COLO829 (cell line): ENCODE measurements at regions not wholly inside any gene's neighbourhood (a gene's known extent, or its start where the extent isn't known, plus 50 kb on each side); places are given as distances from the start of the nearest gene placed in this dataset.
"Not testable (repeated sequence)": the region's sequence is repeated elsewhere in the genome, so short reads cannot be mapped to it uniquely, and the experiment has no call there.

Experiments
- DNase-seq: peaks from one replicate; pipeline ENCODE4 v3.0.0; 2012; ENCODE audit warnings: low spot score

- DNase-seq = no peak
Observed at GRCh38 chr5:109630093-109630492, 59.6 kb upstream of the MAN2A1 start.

- DNase-seq = no peak
Observed at GRCh38 chr5:109628591-109628990, 61.1 kb upstream of the MAN2A1 start.

GRCh38 chr5:109621266-109621665, 68.5 kb upstream of the MAN2A1 start:
- DNase-seq = not testable (repeated sequence)

- DNase-seq = no peak
Observed at GRCh38 chr5:109620651-109621050, 69.1 kb upstream of the MAN2A1 start.

GRCh38 chr5:109619606-109620005, 70.1 kb upstream of the MAN2A1 start:
- DNase-seq = no peak

GRCh38 chr5:109619021-109619460, 70.7 kb upstream of the MAN2A1 start:
- DNase-seq = no peak

- DNase-seq = no peak
Observed at GRCh38 chr5:109614981-109615380, 74.7 kb upstream of the MAN2A1 start.

- no peak for DNase-seq
Observed at GRCh38 chr5:109614301-109614700, 75.4 kb upstream of the MAN2A1 start.

GRCh38 chr5:109612278-109612905, 77.3 kb upstream of the MAN2A1 start:
- no peak for DNase-seq

GRCh38 chr5:109611505-109611904, 78.2 kb upstream of the MAN2A1 start:
- DNase-seq = no peak

GRCh38 chr5:109611061-109611460, 78.7 kb upstream of the MAN2A1 start:
- DNase-seq = no peak

- DNase-seq = no peak
Observed at GRCh38 chr5:109610581-109610980, 79.1 kb upstream of the MAN2A1 start.

- DNase-seq = no peak
Observed at GRCh38 chr5:109605207-109605730, 84.5 kb upstream of the MAN2A1 start.

GRCh38 chr5:109604758-109605157, 85.0 kb upstream of the MAN2A1 start:
- no peak for DNase-seq

- DNase-seq = no peak
Observed at GRCh38 chr5:109601736-109602135, 88.0 kb upstream of the MAN2A1 start.

- DNase-seq = no peak
Observed at GRCh38 chr5:109597893-109598292, 91.8 kb upstream of the MAN2A1 start.

- DNase-seq = no peak
Observed at GRCh38 chr5:109594217-109594616, 95.5 kb upstream of the MAN2A1 start.

- no peak for DNase-seq
Observed at GRCh38 chr5:109590799-109591198, 98.9 kb upstream of the MAN2A1 start.

- DNase-seq = no peak
Observed at GRCh38 chr5:109589986-109590385, 99.7 kb upstream of the MAN2A1 start.

GRCh38 chr5:109589239-109589638, 100.5 kb upstream of the MAN2A1 start:
- DNase-seq = no peak

- DNase-seq = no peak
Observed at GRCh38 chr5:109588281-109589035, 101.3 kb upstream of the MAN2A1 start.

- DNase-seq = no peak
Observed at GRCh38 chr5:109584986-109585599, 104.6 kb upstream of the MAN2A1 start.

- DNase-seq = no peak
Observed at GRCh38 chr5:109580225-109580624, 109.5 kb upstream of the MAN2A1 start.
